Stimulated activated CD8-positive, alpha-beta memory T cell treated with anti-CD3 and anti-CD28 coated beads, Interleukin-15, amount 100 ng/mL, for 4 hours (primary cell): ENCODE measurements at regions not wholly inside any gene's neighbourhood (a gene's known extent, or its start where the extent isn't known, plus 50 kb on each side); places are given as distances from the start of the nearest gene placed in this dataset.

Source experiments
- DNase-seq, 2 donors: peaks; one replicate each; pipeline ENCODE4 v3.0.0-alpha.2; 2020; ENCODE audit warnings: low read depth in 2 of 2

DNA sequence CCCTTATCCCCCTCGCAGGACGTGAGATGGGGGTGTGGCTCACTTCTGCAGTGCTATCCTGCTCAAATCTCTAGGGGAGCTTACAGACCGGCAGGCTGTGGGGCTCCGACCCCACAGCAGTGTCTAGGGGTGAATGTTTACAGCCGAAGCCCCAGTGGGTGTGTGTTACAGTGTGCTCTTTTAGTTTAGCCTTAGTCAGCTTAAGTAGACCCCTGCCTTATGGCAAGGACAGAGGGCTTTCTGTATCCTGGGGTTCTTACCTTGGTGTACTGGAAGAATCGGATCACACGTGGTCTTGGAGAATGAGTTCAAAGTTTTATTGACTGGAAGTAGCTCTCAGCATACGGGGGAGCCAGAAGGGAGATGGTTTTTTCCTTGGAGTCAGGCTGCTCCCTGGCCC is 348.2 kb upstream of the GYPC start:
- DNase-seq = no peak

DNA sequence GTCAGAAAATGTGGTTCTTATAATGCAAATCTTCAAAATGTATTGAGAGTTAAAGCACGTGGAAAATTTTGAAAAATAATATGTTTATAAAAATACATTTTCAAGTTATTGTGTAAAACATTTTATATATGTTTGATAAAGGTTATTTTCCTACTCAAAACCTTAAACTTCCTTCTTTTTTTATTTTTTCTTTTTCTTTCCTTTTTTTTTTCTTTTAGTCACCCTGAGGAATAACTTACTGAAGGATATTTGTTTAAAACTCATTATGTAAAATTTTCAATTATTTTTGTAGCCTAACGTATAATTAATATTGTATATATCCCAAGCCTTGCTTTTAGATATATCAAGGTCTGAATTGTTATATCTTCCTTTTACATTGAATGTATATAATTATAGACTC is 346.8 kb upstream of the GYPC start:
- no peak for DNase-seq

DNA sequence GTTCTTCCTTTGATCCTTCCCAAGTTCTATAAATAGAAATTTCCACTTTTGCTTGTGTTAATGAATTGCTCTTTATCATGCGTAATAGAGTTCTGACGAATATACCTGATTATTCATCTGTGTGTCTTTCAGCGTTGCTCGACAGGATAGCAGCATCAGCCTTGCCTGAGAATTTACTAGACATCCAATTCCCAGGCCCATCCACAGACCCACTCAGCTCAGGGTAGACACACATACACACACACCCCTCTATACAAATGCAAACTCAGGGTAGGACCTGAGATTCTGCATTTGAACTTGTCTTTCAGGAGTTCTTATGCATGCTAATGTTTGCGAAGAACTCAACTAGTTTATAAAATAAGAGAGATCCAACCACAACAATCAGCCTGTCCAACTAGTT is 343.4 kb upstream of the GYPC start:
- no peak for DNase-seq

DNA sequence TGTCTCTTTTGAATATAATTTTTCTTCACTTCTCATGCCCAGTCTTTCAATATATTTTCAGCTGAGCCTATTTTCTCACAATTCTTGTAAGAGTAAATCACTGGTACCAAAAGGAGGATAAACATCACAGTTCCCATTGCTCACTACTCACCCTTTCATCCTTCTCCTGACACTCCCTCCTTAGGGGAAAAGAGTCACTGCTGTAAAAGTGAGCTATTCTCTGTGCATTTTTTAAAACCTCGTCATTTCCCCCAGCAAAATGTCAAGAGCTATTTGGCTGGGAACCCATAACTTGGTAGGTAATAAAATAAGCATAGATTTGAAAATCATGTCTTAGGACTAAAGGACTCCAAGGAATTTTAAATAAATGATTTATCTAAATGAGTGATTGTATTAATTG is 340.1 kb upstream of the GYPC start:
- DNase-seq = no peak

DNA sequence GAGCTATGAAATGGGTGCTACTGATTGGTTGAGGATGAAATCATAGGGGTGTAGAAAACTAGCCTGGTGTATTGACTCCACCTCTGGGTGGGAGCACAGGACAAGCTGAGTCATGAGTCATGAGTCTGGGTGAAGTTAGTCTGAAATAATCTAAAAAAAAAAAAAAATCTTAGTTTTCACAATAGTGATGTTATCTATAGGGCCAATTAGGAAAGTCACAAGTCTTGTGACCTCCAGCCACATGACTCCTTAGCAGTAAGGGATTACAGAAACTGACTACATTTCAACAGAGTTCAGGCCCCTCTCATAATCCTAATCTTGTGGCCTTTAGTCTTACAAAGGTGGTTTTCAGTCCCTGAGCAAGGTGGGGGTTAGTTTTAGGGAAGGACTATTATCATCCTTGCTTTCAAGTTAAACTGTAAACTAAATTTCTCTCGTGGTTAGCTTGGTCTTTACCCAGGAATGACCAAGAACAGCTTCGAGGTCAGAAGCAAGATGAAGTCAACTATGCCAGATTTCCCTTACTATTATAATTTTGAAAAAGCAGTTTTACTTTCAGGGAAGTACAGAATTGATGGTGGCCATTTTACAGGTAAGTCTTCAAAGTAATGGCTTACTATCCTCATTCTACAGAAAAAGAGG is 338.0 kb upstream of the GYPC start:
- no peak for DNase-seq

DNA sequence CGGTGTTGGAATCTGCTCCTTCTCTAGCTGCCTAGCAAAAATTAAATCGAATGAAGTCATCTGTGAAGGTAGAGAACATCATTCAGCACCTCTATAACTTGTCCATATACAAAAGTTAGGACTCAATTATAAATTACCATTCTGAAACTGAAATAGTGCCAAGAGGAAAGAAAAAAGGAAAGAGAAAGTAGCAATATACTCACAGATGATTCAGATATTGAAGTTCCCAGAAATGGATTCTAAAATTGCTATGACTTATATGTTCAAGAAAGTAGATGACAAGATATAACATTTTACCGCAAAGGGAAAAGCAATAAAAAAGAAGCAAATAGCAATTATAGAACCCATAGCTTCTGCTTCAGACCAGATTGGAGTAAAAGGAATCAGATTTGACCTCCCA is 333.6 kb upstream of the GYPC start:
- no peak for DNase-seq

DNA sequence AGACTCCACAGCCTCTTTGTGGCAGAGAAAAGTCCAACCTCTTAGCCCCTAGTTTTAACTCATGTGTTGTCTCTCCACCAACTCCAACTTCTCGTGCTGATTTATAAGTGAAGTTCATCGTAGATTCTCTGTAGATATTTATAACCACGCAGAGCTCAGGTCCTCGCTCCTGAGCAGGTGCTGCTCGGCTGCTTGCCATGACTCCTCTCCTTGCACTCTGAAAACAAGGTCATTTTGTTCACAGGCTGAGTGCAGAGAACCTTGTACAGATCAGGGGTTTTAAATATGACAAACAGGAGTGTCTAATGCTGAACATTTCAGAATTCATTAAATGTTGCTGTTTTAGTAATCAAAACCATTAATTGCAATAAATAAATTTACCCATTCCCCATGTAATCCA is 330.8 kb upstream of the GYPC start:
- DNase-seq = no peak

DNA sequence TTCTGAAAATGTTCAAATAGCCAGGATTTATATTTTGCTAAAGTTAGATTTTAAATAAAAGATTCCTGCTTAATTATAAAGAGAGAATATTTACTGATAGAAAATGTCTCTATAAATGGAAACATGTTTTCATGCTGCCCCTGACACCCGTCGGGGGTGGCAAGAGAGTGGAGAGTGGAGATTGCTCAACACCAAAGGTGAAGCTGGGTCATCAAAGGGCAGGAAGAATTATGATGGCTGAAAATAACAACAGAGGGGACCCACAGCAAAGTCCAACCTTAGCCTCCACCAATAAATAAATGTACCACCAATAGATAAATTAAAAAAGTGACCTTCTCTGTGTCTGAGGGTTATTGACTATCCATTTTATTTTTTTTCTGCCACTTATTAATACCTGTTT is 326.8 kb upstream of the GYPC start:
- no peak for DNase-seq

DNA sequence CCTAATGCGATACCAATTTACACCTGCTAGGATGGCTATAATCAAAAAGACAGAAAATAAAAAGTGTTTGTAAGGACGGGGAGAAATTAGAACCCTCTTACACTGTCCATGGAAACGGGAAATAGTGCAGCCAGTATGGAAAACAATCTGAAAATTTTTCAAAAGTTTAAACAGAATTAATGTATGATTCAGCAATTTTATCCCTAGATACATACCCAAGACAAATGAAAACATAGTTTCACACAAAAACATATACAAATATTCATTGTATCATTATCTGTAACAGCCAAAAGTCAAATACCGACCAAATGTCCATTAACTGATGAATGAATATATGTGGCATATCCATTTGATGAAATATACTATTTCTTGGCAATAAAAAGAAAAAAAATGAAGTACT is 313.5 kb upstream of the GYPC start:
- no peak for DNase-seq

DNA sequence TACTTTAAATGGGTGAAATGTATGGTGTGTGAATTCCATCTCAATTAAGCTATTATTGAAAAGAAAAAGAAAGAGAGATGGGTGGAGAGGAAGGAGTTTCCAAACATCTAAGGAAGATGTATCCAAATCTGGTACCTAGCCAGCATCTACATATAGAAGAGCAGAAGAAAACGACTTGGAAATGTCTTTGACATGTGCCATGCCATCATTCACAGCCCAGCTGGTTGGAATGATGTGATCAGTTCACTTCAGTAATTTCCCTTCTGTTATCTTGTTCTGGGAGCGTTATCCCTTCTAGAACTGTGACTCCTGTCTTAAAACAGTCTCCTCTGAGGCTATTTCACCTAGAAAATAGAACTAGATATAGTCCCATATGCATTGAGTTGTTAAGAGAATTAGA is 312.8 kb upstream of the GYPC start:
- no peak for DNase-seq

DNA sequence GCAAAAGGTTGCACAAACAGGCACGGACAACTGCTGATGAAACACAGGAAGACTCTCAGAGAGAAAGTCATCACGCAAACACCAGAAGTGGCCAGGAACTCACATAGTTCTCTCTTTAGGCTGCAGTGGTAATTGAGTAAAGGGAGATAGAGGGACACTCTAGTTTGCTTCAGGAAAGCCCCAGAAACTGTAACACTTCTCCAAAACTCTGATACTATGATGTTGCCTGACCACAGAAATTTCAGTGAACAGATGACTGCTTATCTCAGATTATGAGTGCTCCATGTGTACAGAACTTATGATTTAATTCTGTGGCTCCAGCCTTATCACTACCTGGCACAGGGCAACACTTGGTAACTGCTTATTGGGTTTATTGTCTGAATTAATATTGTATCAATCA is 311.5 kb upstream of the GYPC start:
- no peak for DNase-seq

DNA sequence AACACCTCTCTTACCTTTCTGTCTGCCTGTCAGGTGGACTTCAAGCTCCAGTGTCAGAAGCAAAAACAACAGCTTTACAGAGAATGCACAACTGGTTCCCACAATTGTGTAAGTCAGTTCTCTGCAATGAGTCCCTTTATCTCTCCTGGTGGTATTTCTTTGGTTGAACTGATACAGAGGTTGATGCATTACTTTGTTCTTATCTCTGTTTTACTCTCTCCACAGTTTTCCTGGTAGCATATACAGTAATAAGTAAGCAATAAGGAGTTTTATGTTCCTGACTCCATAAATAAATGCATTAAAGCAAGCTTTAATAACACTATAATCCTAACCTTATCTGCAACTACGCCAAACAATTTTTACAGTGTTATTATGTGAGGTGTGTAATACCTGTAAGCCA is 310.3 kb upstream of the GYPC start:
- no peak for DNase-seq

DNA sequence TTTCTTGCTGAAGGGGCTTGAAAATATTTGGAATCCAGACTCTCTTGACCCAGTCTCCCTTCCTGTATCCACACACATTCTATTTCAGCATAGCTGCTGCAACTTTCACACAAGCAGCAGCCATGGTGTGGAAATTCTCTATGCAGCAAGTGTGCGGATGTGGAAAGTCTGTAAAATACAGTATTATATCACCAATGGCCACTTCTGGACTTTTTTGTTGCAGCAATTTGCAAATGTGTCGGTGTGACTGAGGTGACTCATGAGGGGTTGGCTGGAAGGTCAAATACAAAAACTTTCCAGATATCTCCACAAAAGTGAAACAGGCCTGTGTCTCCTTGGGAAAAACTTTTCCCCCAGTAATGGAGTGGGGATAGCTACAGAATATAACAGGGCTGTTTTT is 299.3 kb upstream of the GYPC start:
- no peak for DNase-seq

DNA sequence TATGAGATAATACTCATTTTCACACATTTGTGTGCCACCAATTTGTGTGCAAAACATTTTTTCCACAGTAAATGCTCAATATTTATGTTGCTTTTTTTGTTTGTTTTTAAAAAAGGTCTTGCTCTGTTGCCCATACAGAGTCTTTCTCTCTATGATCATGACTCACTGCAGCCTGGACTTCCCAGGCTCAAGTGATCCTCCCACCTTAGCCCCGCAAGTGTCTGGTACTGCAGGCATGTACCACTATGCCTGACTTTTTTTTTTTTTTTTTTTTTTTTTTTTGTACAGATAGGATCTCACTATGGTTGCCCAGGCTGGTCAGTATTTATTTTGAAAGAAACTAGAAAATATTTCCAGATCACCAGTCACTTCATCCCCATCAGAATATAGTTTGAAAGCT is 297.8 kb upstream of the GYPC start:
- DNase-seq = no peak

DNA sequence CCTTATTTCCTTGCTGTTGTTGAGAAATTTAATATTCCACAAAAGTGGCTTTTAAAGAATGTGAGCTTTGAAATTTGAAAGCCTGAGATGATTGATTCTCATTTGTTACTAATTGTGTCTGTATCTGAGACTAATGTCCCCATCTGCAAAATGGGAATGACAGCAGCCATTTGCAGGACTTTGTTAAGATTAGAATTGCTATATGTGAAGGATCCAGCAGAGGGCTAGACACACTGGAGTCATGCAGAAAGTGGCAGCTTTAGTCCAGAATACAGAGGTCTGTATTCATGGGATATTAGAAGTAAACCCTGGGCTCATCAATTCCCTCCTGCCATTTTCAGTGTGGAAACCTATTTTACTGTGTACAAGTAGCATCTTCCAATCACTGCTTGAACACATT is 296.5 kb upstream of the GYPC start:
- DNase-seq = no peak

DNA sequence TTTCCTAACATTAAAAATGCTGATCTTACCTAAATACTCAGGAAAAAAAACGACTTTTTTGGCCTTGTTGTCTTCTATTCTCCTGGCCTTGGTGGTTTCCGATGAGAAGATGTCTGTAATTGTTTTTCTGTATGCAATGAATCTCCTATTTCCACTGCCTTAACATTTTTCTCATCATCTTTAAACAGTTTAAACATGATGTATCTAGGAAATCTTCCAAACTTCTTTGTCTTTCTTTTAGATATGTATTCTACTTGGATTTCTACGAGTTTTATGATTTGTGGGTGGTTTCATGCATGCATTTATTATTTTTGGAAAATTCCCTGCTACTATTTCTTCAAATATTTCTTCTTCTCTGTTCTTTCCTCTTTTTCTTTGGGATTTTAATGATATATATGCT is 288.6 kb upstream of the GYPC start:
- DNase-seq = no peak

DNA sequence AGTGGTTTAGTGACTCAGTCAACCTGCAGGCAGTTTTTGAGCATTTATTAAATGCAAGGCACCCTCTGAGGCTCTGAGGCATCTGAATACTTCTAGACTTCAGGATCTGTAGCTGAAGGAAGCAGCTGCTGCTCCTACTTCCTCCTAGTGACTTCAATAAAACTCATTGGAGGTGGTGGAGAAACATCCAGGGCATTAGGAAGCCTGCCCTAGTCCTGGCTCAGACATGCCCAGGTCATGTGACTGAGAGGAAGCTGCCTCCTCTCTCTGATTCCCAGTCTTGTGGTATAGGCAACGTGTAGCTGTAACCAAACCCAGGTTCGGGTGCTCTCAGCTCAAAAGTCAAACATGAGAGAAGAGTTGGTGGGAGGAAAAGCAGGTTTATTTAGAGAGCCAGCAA is 287.2 kb upstream of the GYPC start:
- no peak for DNase-seq

DNA sequence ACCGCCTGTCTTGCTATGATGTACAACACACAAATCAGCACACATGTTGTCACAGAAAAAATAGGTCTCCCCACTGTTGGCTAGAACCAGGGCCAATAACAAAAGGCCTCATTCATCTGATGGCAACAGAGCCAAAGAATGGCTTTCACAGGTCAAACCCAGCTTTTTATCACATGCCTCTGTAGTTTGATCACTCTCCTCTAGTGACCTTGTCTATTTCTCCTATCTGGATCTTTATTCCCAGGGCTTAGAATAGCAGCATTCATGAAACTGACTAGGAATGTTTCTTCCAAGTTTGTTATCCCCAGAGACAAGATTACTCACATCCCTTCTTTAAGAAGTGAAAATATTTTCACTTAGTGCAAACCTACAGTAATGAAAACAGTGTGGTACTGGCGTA is 285.8 kb upstream of the GYPC start:
- no peak for DNase-seq

DNA sequence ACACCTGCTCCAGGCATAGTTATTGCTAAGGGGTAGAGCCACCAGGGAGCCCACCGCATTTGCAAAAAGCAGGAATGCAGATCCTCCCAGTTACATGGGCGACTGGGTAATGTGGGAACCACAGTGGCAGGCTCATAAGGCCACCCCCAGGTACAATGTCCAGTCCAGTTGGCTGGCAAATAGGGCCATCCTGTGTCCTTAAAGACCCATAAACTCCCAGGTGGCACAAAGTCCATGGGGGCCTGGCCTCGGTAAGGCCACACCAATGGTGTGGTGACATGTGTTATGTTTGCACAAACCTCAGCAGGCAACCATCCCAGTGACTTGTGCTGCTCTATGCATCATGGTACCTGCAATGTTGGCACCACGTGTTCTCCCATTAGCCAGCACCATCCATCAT is 283.6 kb upstream of the GYPC start:
- no peak for DNase-seq

DNA sequence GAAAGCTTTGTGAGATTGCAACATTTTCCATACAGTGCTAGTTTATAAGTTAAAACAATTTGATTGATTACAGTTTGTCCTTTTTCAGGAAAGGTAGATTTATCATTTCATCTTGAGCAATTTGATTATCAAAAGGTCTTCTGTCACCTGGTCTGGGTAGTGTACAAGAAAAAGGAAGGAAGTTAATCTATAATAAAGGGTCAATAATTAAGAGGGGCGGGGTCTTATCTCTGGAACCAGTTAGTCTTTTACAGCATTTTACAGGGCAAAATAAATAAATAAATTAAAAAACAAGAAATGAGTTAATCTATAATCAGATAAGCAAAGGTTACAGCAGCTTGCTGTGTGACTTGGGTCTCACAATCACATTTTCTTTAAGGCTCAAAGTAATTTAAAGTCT is 277.8 kb upstream of the GYPC start:
- no peak for DNase-seq

DNA sequence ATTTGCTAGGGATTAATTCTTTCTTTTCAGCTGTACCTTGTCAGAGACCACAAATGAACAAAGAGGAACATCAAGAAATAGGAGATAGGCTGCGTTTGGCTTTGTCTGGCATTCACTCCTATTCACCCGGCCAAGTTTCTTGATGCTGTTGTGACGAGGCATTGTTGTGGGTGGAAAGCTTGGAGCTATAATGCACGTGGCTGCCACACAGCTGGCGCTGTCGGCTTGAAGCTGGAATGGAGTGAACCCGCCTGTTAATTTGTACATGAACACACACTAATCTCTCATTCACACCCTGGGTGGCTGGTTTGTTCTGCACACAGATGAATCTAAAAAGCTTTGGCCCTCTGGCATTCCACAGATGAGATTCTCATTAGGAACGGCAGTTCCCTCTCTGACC is 274.9 kb upstream of the GYPC start:
- no peak for DNase-seq

DNA sequence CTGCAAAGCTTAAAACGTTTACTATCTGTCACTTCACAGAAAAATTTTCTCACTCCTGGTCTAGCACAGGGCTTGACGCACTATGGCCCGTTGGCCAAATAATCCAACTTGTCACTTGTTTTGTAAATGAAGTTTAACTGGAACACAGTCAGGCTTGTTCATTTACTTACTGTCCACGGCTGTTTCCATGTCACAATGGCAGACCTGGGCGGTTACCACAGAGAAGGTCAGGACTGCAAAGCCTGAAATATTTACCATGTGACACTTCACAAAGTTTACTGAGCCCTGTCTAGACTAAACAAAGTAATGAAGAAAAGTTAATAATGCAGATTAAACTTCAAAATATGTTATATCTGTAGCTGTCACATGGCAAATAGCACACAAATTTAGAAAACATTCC is 273.0 kb upstream of the GYPC start:
- DNase-seq = no peak

DNA sequence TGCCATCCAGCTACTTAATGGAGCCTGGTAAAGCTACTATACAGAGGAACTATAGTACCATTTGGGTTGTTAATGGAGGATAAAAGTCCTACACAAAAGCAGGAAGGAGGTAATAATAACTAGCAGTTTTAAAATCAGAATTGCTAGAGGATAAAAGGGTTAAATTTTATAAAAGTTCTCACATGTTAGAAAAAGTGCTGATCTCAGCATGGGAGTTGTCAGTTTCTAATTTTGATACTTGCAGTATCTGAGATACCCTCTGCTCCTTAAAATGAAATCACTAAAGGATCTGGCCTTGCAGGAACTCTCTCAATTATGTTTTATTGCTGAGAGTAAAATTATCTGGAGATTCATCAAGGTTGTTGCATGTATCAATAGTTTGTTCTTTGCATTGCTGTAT is 272.2 kb upstream of the GYPC start:
- DNase-seq = no peak

DNA sequence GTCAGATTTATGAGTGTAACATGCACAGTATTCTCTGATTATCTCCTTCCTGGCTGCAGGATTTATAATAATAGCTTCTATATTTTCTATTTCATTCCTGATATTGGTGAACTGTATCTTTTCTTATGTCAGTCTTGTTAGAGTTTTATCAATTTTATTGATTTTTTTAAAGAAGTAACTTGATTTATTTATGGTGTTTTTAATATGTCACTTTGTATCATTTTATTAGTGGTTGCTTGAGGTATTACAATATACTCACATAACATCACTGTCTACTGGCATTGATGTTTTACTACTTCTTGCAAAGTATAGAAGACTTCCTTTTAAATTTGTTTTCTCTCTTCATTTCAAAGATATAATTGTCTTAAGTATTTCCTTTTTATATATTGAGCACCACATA is 270.5 kb upstream of the GYPC start:
- DNase-seq = no peak

DNA sequence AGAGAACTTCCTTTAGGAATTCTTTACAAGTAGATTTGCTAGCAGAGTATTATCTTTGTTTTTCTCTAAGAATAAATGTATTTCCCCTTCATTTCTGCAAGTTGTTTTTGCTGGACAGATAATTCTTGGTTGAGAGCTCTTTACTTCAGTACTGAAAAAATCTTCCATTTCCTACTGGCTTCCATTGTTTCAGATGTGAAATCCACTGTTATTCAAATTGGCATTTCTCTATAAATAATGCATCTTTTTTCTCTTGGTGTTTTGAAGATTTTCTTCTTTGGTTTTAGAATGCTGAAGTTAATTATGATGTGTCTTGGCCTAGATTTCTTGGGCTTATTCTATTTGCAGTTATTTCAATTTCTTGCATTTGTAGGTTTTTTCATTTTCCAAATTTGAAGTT is 270.0 kb upstream of the GYPC start:
- no peak for DNase-seq
